ENCODE measurements at regions not wholly inside any gene's neighbourhood (a gene's known extent, or its start where the extent isn't known, plus 50 kb on each side); places are given as distances from the start of the nearest gene placed in this dataset.

DNA sequence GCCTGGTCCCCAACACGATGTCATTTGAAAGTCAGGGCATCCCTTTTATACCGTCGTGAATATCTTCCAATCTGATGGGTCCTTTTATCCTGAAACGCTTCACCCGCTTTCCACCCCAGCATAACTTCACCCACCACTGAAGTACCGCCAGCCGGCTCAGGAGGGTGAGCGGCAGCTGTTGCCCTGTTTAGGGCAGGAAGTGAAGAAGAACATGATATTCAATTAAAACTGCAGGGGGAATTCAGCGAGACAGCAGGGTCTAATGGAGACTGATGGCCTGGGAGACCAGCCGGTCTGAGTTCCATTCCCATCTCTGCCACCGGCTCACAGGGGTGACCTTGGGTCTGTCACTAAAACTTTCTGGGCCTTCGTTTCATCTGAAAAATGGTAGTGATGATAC, 68.2 kb upstream of the EGFLAM start:
- ATAC-seq (no peak), DNase-seq (ENCODE audit: low read depth, low spot score) (no peak)
- no peak for TF ChIP-seq ZNF274 (IDR thresholded peaks at IDR 0.05; ENCODE audit: low read depth, low read length)
- TF ChIP-seq EGR1 (IDR thresholded peaks at IDR 0.05; ENCODE audit: low read depth) = no peak
- no peak for TF ChIP-seq YY1 (IDR thresholded peaks at IDR 0.05; ENCODE audit: extremely low read depth, insufficient replicate concordance, low read depth, low read length)
- Histone ChIP-seq H3K4me1 (ENCODE audit: control insufficient read depth in 1 of 2, insufficient read depth in 2 of 2, low read length in 2 of 2) (no peaks in the 10 kb centered on the region), H3K9me2 (ENCODE audit: insufficient read depth) (no peaks in the 10 kb centered on the region; the same call in 1 of the 2 replicates), H4K20me1 (ENCODE audit: insufficient read depth) (no peaks in the 10 kb centered on the region), H3K4me2 (ENCODE audit: low read length) (no peak overlapping the region), H3K4me3 (replicated peaks in 1 of 2; ENCODE audit: low read depth in 1 of 2, low read length in 2 of 2) (no peak overlapping the region), H3K27ac (ENCODE audit: low read depth, low read length) (no peak overlapping the region), H3K79me2 (ENCODE audit: insufficient read depth, low read length) (no peaks in the 10 kb centered on the region), H3K9me3 (ENCODE audit: control insufficient read depth in 1 of 2, insufficient read depth in 1 of 2, low read depth in 1 of 2, low read length in 2 of 2) (no peaks in the 10 kb centered on the region), H3K27me3 (ENCODE audit: insufficient read depth, low read length) (peaks cover 7% of the 10 kb centered on the region; the same call in 1 of the 2 replicates), H3K36me3 (ENCODE audit: control insufficient read depth in 1 of 2, insufficient read depth in 2 of 2, low read length in 2 of 2) (no peaks in the 10 kb centered on the region), H3K9ac (ENCODE audit: low read length) (no peak overlapping the region), H2AFZ (ENCODE audit: low read depth, low read length, poor library complexity, severe bottlenecking) (no peak overlapping the region)
- no TSS peak for BruUV-seq (replicated peaks)
- CTCF ChIA-PET = no interaction called here
- RAD21 ChIA-PET (ENCODE audit: low non-redundant PET in 1 of 2, low total read pairs in 2 of 2, uncharacterized antibody in 2 of 2, unreplicated experiment in 2 of 2) = no interaction called here
- POLR2A ChIA-PET = no interaction called here
- intact Hi-C loops (cut with micrococcal nuclease) = loop anchor here (5.0 kb wide), 3 partner anchors 468 to 1458 kb away; no protein-coding TSS in a partner anchor

DNA sequence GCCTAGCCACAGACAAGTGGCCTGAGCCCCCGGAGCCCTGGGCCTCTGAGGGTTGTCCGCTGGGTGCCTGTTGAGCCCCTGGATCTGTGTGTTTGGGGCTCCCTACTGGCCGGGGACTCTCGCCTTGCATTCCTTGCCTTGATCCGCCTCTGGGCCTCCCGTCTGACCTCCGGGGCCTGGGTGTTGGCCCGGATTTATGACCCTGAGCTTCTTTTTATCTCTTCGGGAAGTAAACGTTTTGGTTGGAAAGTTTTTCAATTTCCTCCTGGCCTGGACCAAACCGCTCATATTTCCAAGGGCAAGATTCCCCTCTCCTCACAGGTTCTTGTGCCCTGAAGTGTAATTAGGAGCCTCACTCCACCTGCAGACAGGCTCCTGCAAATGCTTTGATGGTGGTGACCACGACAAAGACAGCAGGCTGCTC, 69.3 kb upstream of the EGFLAM start:
- DNase-seq (ENCODE audit: low read depth, low spot score) (no peak), ATAC-seq (no peak)
- H4K20me1 ChIP-seq (ENCODE audit: insufficient read depth) = no peaks in the 10 kb centered on the region
- BruUV-seq (replicated peaks) = no TSS peak
- H3K9me2 ChIP-seq (ENCODE audit: insufficient read depth) = no peaks in the 10 kb centered on the region; the same call in 1 of the 2 replicates
- POLR2A ChIA-PET = no interaction called here
- CTCF ChIA-PET = no interaction called here
- H2AFZ ChIP-seq (ENCODE audit: low read depth, low read length, poor library complexity, severe bottlenecking) = no peak overlapping the region
- no peaks in the 10 kb centered on the region for H3K36me3 ChIP-seq (ENCODE audit: control insufficient read depth in 1 of 2, insufficient read depth in 2 of 2, low read length in 2 of 2)
- no peak overlapping the region for H3K9ac ChIP-seq (ENCODE audit: low read length)
- H3K4me1 ChIP-seq (ENCODE audit: control insufficient read depth in 1 of 2, insufficient read depth in 2 of 2, low read length in 2 of 2) = no peaks in the 10 kb centered on the region
- peaks cover 6% of the 10 kb centered on the region; the same call in 1 of the 2 replicates for H3K27me3 ChIP-seq (ENCODE audit: insufficient read depth, low read length)
- RAD21 ChIA-PET (ENCODE audit: low non-redundant PET in 1 of 2, low total read pairs in 2 of 2, uncharacterized antibody in 2 of 2, unreplicated experiment in 2 of 2) = no interaction called here
- H3K79me2 ChIP-seq (ENCODE audit: insufficient read depth, low read length) = no peaks in the 10 kb centered on the region
- H3K4me2 ChIP-seq (ENCODE audit: low read length) = no peak overlapping the region
- H3K9me3 ChIP-seq (ENCODE audit: control insufficient read depth in 1 of 2, insufficient read depth in 1 of 2, low read depth in 1 of 2, low read length in 2 of 2) = no peaks in the 10 kb centered on the region
- TF ChIP-seq FOSL1 (IDR thresholded peaks at IDR 0.05; ENCODE audit: low read depth) (no peak), TCF7L2 (IDR thresholded peaks at IDR 0.05; ENCODE audit: borderline replicate concordance, extremely low read depth, insufficient read depth, insufficient read length) (no peak), POLR2AphosphoS5 (IDR thresholded peaks at IDR 0.05; ENCODE audit: low read depth, low read length) (no peak), EGR1 (IDR thresholded peaks at IDR 0.05; ENCODE audit: low read depth) (no peak), ELF1 (IDR thresholded peaks at IDR 0.05; ENCODE audit: borderline replicate concordance, low read depth) (no peak), ZNF274 (IDR thresholded peaks at IDR 0.05; ENCODE audit: low read depth, low read length) (no peak), CTCF (IDR thresholded peaks at IDR 0.05 in 2 of 3, conservative IDR thresholded peaks at IDR 0.05 in 1 of 3; ENCODE audit: borderline replicate concordance in 1 of 3, insufficient read depth in 1 of 3, low read depth in 2 of 3, low read length in 2 of 3) (no peak), ATF3 (IDR thresholded peaks at IDR 0.05) (no peak), EZH2phosphoT487 (IDR thresholded peaks at IDR 0.05; ENCODE audit: borderline replicate concordance) (no peak), SP1 (IDR thresholded peaks at IDR 0.05; ENCODE audit: low read depth) (no peak), CBX3 (IDR thresholded peaks at IDR 0.05; ENCODE audit: low read depth) (no peak), EZH2 (IDR thresholded peaks at IDR 0.05) (no peak), ZFX (IDR thresholded peaks at IDR 0.05) (no peak)
- TF ChIP-seq, protein P1, sequence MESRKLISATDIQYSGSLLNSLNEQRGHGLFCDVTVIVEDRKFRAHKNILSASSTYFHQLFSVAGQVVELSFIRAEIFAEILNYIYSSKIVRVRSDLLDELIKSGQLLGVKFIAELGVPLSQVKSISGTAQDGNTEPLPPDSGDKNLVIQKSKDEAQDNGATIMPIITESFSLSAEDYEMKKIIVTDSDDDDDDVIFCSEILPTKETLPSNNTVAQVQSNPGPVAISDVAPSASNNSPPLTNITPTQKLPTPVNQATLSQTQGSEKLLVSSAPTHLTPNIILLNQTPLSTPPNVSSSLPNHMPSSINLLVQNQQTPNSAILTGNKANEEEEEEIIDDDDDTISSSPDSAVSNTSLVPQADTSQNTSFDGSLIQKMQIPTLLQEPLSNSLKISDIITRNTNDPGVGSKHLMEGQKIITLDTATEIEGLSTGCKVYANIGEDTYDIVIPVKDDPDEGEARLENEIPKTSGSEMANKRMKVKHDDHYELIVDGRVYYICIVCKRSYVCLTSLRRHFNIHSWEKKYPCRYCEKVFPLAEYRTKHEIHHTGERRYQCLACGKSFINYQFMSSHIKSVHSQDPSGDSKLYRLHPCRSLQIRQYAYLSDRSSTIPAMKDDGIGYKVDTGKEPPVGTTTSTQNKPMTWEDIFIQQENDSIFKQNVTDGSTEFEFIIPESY (IDR thresholded peaks at IDR 0.05; ENCODE audit: extremely low read depth, insufficient replicate concordance, low read length) = no peak
- no peak overlapping the region for H3K27ac ChIP-seq (ENCODE audit: low read depth, low read length)
- H3K4me3 ChIP-seq (replicated peaks in 1 of 2; ENCODE audit: low read depth in 1 of 2, low read length in 2 of 2) = no peak overlapping the region
- intact Hi-C loops (cut with micrococcal nuclease) = no loop called here
